WERI-Rb-1 (cell line): ENCODE measurements at regions not wholly inside any gene's neighbourhood (a gene's known extent, or its start where the extent isn't known, plus 50 kb on each side); places are given as distances from the start of the nearest gene placed in this dataset.
"Not testable (repeated sequence)": the region's sequence is repeated elsewhere in the genome, so short reads cannot be mapped to it uniquely, and the experiment has no call there.

Source experiments
- DNase-seq: peaks from one replicate; pipeline ENCODE4 v3.0.0-alpha.2; 2020
- H3K27ac ChIP-seq: fragments of 250-450 bp; sonication (Bioruptor Pico); 2 replicates; pipeline ENCODE4 v1.5.1; 2020; ENCODE audit warnings: mild to moderate bottlenecking, moderate library complexity
- H3K27me3 ChIP-seq: fragments of 250-450 bp; sonication (Bioruptor Pico); 2 replicates; pipeline ENCODE4 v1.5.1; 2021; ENCODE audit warnings: mild to moderate bottlenecking, low read depth, moderate library complexity; ENCODE audit not compliant: insufficient read depth, severe bottlenecking
- H3K36me3 ChIP-seq: fragments of 250-450 bp; sonication (Bioruptor Pico); 2 replicates; pipeline ENCODE4 v1.5.1; 2020; ENCODE audit warnings: mild to moderate bottlenecking, moderate library complexity
- H3K4me3 ChIP-seq: 2 replicates; pipeline ENCODE4 v1.5.1; 2011; ENCODE audit warnings: low read depth, mild to moderate bottlenecking, control low read depth, low read length
- H3K9me3 ChIP-seq: fragments of 250-450 bp; sonication (Bioruptor Pico); 2 replicates; pipeline ENCODE4 v1.5.1; 2021; ENCODE audit warnings: mild to moderate bottlenecking, moderate library complexity; ENCODE audit not compliant: severe bottlenecking
- TF ChIP-seq, protein P1 (sequence below): IDR thresholded peaks from 2 replicates; pipeline ENCODE4 v1.5.1; 2011; ENCODE audit warnings: low read depth, mild to moderate bottlenecking, control low read depth, inconsistent platforms, low read length

DNA sequence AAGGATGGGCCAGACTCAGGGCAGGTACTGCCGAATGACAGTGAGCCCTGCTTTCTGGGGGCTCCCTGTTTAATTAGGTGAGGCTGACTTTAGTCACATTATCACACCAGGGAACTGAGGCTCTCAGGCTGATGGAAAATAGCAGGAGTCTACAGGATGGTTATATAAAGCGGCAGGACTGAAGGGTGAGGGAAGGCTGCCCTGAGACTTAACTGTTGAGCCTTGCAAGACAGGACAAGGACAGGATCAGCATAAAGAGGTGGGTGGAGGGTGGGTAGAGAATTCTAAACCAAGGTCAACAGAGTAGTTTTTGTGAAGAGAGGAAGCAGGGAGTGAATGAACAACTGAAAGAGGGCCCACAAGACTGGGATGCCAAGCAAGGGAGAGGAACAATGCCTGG, 330.1 kb downstream of the SPATA31A6 start:
- H3K27me3 ChIP-seq, H3K9me3 ChIP-seq, H3K27ac ChIP-seq, H3K36me3 ChIP-seq, DNase-seq, H3K4me3 ChIP-seq: not testable (repeated sequence)

DNA sequence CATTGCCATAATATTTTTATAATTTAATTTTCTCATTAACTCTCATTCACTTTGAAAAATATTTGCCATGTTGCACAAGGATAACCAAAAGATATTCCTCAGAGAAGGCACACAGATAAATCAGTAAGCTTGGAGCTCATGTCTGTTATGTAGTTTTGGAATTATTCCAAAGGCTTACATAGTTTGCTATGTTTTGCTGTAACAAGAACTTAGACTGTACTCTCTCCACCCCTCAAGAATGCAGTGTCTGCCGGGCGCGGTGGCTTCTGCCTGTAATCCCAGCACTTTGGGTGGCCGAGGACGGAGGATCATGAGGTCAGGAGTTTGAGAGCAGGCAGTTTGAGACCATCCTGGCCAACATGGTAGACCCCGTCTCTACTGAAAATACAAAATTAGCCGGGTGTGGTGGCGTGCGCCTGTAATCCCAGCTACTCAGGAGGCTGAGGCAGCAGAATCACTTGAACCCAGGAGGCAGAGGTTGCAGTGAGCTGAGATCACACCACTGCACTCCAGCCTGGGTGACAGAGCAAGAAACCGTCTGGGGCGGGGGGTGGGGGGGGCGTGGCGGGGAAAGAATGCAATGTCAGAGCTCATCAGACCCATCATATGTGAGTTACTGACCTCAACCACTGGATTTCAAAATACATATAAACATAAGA, 351.0 kb downstream of the SPATA31A6 start:
- H3K4me3 ChIP-seq, H3K27me3 ChIP-seq, DNase-seq, H3K9me3 ChIP-seq, H3K27ac ChIP-seq, H3K36me3 ChIP-seq: not testable (repeated sequence)

DNA sequence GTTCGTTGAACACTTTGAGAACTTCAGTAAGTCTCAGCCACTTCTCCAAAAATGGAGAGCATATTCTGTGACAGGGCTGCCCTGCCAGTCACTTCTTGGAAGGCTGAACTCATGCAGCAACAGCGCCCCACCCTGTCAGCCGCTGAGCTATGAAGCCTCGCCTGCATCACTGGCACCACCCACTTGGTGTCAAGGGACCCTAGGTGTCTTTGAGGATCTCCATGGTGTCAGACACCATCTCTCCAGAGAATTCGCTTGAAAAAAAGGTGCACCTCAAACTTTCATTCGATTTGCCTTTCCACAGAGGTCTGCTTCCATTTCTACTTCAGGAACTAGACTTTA, 351.5 kb downstream of the SPATA31A6 start:
- H3K36me3 ChIP-seq, H3K27ac ChIP-seq, H3K4me3 ChIP-seq, H3K27me3 ChIP-seq, H3K9me3 ChIP-seq: not testable (repeated sequence)
- TF ChIP-seq, protein P1, sequence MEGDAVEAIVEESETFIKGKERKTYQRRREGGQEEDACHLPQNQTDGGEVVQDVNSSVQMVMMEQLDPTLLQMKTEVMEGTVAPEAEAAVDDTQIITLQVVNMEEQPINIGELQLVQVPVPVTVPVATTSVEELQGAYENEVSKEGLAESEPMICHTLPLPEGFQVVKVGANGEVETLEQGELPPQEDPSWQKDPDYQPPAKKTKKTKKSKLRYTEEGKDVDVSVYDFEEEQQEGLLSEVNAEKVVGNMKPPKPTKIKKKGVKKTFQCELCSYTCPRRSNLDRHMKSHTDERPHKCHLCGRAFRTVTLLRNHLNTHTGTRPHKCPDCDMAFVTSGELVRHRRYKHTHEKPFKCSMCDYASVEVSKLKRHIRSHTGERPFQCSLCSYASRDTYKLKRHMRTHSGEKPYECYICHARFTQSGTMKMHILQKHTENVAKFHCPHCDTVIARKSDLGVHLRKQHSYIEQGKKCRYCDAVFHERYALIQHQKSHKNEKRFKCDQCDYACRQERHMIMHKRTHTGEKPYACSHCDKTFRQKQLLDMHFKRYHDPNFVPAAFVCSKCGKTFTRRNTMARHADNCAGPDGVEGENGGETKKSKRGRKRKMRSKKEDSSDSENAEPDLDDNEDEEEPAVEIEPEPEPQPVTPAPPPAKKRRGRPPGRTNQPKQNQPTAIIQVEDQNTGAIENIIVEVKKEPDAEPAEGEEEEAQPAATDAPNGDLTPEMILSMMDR, result peak; percentile 43
- peak; percentile 65 for DNase-seq

DNA sequence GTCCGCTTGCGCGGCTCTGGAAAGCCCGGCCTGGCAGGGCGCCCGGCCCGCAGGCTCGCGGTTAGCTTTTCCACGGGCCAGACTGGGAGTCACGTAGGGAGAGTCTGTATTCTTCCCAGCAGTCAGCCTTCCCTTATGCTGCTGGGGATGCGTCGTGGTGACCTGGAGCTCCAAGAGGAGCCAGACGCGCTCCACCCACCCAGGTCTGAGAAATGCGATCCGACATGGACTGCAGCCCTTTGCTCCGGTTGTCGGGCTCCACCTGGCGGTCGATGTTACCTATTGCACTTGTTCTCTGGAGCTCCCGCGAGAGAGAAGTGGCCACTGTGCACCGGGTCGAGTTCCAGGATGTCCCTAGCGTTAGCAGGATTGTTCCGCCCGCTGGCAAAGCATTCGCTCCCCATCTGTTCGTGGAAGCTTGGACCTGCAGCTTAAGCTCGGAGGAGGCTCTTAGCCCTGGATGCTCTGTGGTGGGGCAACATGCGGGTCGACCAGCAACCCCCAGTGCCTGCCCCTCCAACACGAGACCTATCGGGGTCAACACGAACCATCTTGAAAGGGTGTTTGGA, 367.4 kb downstream of the SPATA31A6 start:
- H3K27me3 ChIP-seq, H3K36me3 ChIP-seq, H3K4me3 ChIP-seq, H3K27ac ChIP-seq, H3K9me3 ChIP-seq: not testable (repeated sequence)
- DNase-seq, result peak; percentile 63
- TF ChIP-seq, protein P1, result 0 out of 2 replicates have a peak, but pooled peaks have one; percentile 13

DNA sequence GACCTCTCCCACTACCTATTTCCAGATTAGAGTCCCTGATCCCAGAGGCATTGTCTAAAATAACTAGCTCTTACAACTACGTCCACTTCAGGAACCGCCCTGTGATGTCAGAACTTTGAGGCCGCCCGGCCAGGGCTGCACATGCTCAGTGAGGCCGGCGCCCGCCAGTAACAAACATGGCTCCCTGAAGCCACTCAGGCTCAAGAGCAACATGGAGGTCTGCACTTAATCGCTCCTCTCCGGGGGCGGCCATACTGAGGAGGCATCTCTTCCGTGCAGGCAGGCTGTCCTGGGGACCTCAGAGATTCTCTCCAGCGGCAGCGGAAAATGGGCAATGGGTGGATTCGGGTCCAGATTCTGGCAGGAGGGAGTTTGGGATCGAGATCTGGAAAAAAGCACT, 385.1 kb downstream of the SPATA31A6 start:
- not testable (repeated sequence) for H3K36me3 ChIP-seq, DNase-seq, H3K27me3 ChIP-seq, H3K9me3 ChIP-seq, H3K27ac ChIP-seq, H3K4me3 ChIP-seq

DNA sequence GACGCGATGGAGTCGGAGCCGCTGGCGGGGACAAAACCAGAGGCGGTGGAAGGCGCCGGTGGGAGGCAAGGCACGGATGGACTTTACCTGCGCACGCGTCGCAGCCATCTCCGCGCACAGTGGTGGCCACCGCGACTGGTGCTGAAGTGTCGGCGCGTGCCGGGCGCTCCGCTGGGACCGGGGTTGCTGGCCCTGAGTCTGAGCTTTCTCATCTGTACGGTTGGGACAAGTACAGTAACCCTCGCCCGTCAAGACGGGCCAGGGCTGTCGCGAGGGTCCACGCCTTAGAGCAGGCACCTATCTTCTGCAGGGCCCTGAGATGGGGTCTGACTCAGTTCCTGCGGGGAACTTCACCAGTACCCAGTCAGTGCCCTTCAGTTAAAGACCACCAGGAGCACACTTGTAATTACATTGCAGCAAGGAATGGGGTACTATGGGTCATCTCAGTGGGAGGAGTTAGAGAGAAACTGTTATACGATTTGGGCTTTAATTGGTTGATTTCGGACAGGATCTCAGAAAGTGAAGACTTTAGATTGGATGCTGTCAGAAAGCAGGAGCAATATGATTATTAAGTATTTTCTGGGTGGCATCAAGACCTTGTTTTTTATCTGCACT, 385.6 kb downstream of the SPATA31A6 start:
- not testable (repeated sequence) for H3K27ac ChIP-seq, H3K36me3 ChIP-seq, H3K27me3 ChIP-seq, H3K9me3 ChIP-seq, H3K4me3 ChIP-seq
- DNase-seq, result peak; percentile 28

DNA sequence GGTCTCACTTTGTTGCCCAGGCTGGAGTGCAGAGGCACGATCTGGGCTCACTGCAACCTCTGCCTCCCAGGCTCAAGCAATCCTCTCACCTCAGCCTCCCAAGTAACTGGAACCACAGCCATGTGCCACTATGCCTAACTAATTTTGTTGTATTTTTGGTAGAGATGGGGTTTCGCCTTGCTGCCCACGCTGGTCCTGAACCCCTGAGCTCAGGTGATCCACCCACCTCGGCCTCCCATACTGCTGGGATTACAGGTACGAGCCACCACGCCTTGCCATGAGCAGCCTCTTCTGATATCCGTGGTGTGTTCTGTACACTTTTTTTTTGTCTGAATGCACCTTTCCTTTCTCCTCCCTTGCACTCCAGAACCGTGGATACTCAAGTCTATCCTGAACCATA, 394.4 kb downstream of the SPATA31A6 start:
- not testable (repeated sequence) for H3K27me3 ChIP-seq, DNase-seq

More for the DNA sequence above, 394.4 kb downstream of the SPATA31A6 start:
- H3K36me3 ChIP-seq, H3K4me3 ChIP-seq, H3K9me3 ChIP-seq, H3K27ac ChIP-seq: not testable (repeated sequence)
